GM18858 (cell line): ENCODE measurements at regions not wholly inside any gene's neighbourhood (a gene's known extent, or its start where the extent isn't known, plus 50 kb on each side); places are given as distances from the start of the nearest gene placed in this dataset.

Source experiments
- ATAC-seq: cut with Tn5 transposase; IDR thresholded peaks from one replicate; pipeline ENCODE4 v1.9.1; 2021; ENCODE audit not compliant: unreplicated experiment

DNA sequence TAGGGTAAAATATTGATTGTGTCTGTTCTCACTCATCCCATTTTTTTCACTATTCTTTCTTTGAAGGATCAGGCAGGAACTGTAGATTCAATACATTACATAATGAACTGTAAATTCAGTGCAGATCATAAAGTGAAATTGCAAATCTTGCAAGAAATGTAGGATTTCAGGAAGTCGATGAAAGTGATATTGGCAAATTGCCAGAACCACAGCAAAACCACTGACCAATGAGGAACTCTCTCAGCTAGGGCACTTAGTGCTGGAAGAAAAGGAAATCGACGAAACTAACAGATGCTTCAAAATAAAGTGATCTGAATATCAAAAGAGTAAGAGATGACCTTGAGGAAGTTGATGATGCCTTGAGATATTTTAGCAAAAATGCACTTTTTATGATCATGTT is 157.6 kb downstream of the AACS start:
- ATAC-seq: no peak

DNA sequence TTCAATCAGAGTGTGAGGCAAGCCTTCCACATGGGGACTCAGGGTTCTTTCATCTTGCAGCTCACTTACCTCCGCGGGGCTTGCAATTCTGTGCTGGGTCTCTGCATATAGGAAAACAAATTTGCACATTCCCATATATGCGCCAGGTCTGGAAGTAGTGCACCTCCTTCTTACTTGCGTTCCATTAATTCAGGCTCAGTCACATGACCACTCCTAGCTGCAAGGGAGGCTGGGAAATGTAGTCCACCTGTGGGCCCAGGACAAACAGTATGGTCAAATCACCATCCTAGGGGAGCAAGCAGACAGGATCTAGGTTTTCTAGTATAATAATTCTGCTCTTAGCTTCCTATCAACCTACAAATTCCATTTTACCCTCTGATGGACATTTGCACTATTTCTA is 160.4 kb downstream of the AACS start:
- no peak for ATAC-seq

GRCh38 chr12:125228519-125229260 is 163.5 kb downstream of the AACS start:
- no peak for ATAC-seq

DNA sequence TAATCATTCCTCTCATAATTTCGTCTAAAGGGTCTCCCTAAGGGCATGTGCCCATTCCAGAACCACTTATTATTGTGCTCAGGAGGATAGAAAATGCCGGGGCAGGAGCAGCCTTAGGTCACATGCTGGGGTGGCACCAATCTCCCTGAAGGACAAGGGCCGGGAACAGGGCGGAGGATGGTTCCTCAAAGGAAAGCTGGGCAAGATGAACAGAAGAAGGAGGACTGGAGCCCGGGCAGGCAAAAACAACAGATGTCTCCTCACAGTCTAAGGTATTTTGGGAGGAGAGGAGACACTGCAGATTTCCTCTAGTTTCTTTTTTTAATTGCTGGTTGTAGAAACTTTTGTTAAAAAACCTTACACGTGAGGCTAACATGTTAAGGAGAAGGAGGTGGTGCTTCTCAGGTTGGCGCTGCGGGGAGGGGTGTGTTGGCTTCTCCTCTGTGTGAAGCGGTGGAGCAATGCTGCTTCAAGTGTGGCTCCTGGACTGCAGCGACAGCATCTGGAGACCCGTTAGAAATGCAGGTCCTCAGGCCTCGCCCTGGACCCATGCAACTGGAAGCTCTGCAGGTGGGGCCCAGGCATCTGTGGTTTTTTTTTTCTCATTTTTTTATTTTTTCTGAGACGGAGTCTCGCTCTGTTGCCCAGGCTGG is 164.8 kb downstream of the AACS start:
- no peak for ATAC-seq

DNA sequence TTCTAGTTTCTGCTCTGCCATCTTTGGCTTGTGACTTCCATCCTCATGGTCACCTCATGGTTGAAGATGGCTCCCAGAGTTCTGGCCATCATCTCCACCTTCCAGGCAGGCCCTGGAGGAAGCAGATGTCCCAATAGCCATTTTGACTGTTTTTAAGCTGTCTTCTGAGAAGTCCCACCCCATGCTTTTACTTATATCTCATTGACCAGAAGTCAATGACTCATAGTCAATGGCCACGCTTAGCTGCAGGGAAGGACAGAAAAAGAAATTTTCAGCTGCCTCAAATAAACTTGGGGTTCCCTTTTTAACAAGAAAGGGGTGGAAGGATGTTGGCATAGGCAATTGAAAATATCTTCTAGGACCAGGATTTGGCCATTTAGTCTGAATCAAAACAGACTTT is 168.1 kb downstream of the AACS start:
- no peak for ATAC-seq

DNA sequence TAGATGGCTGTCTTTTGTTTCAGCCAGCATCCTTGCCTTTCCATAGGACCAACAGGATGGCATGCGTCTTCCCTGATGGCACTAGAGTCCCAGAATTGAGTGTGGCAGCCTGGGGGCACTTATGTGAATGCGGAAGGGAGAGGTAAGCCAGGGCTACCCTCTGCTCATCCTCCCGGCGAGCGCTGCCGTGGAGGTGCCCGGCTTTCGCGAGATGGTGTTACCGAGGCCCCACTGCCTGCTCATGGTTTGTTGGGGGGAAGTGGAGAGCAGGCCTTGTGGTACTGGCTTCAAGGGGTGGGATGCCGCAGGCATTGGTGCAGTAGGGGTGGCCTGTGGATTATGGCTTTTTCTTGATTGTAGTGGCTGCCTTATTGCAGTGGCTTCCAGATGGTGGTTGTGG is 174.3 kb downstream of the AACS start:
- ATAC-seq: no peak

- no peak for ATAC-seq
Observed at GRCh38 chr12:125240717-125241116, 175.5 kb downstream of the AACS start.

DNA sequence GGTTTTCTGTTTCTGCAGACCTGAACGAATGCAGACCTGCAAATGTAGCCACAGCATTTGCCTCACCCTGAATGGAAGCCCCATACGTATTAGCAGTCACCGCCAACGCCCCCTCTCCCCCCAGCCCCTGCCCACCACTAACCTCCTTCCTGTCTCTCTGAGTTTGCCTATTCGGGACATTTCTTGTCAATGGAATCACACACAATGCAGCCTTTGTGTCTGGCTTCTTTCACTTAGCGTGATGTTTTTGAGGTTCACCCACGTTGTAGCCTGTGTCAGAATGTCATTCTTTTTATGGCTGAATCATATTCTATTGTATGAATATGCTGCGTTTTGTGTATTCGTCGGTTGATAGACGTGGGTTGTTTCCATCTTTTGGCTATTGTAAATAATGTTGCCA is 178.6 kb downstream of the AACS start:
- ATAC-seq: no peak

- ATAC-seq: no peak
Observed at GRCh38 chr12:125244338-125244737, 179.1 kb downstream of the AACS start.

GRCh38 chr12:125245581-125246557 is 180.6 kb downstream of the AACS start:
- no peak for ATAC-seq

- no peak for ATAC-seq
Observed at GRCh38 chr12:125247477-125247876, 182.2 kb downstream of the AACS start.

- ATAC-seq: no peak
Observed at GRCh38 chr12:125249066-125249824, 184.0 kb downstream of the AACS start.

DNA sequence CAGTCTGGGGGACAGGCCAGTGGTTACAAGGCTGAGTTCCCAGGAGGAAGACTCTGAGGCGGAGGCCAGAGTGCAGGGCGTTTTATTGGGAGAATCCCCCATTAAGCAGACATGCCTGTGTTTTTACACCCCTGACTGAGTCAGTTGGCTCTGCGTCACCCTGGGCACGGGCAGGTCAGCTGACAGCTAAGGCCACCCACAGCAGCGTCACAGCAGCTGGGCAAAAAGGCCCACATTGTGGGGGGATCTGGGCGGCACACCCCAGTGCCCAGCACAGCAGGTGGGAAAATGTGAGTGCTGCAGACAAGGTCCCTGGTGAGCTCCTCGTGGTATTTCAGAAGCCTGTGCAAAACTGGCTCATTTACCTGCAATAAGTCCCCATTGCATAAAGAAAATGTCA is 184.7 kb downstream of the AACS start:
- no peak for ATAC-seq

GRCh38 chr12:125254236-125254635 is 189.0 kb downstream of the AACS start:
- no peak for ATAC-seq

GRCh38 chr12:125254856-125255255 is 189.6 kb downstream of the AACS start:
- ATAC-seq: no peak

GRCh38 chr12:125255935-125256633 is 190.8 kb downstream of the AACS start:
- no peak for ATAC-seq

DNA sequence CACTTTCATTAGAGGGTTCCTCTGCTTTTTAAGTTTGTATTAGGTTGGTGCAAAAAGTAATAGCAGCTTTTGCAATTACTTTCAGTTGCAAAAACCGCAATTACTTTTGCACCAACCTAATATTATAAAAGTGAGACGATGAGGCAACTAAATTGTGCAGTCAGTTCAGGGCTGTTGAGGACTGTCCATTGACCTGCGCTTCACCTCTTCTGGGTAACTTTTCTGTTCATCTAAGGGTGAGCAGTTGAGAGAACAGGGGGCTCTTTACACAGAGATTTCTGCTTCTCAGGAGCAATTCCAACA is 191.3 kb downstream of the AACS start:
- ATAC-seq: no peak

DNA sequence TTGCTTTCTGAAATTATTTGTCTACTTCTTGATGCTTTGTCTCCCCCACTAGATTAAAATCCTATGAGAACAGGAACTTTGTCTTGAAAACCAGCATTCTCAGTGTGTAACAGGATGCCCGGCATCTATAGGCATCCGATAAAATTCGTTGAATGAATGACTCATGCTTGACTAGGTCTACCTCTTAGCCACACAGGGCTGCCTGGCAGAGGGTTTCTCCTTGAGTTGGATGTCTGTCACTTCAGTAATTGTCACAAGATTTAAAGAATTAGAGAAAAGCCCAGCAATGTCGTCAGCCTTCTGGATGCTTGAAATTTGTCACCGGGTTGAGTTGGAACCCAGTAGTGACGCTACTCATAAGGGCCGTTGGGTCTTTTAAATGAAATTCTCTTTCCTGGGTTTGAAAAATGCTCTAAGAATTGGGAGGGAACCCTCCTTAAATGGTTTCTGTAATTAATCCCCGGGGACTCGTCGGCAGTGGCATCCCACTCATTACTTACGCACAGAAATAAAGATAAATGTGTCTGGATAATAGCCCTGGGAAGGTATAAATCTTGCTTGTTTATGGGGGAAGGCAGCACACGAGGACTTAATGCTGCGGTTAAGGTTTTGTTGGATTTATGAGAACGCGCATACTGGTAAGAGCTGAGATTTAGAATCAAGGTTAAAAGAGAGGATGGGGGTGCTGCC is 194.1 kb downstream of the AACS start:
- ATAC-seq: no peak

DNA sequence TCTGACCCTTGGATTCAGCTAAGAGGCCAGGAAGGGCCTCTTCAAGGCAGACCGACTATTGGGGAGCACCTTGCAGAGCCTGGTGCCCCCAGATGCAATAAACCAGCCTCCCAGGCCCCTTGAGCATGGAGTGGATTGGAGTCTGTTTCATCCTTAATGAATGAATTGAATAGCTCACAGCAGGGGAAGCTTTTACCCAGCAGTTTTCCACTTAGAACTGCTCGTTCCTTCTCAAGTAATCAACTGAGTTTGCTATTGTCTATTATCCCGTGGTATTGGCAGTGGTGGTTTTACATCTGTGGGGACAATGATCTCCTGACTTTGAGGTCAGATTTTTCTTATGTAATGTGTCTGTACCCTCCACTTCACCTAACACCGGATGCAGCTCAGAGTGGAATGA is 197.6 kb downstream of the AACS start:
- no peak for ATAC-seq

GRCh38 chr12:125263385-125263784 is 198.2 kb downstream of the AACS start:
- ATAC-seq: no peak
